Natural killer cell treated with Interleukin-12 subunit alpha and Interleukin-12 subunit beta and Interleukin-15 and Interleukin-18, amount 100 ng/mL, for 72 hours (primary cell): ENCODE measurements at regions not wholly inside any gene's neighbourhood (a gene's known extent, or its start where the extent isn't known, plus 50 kb on each side); places are given as distances from the start of the nearest gene placed in this dataset.
"Not testable (repeated sequence)": the region's sequence is repeated elsewhere in the genome, so short reads cannot be mapped to it uniquely, and the experiment has no call there.

Experiments
- ATAC-seq, 2 donors: fragments of 150-1000 bp; cut with Tn5 transposase in 1 of 2; sonication (Bioruptor Pico), chemical (Tn5 transposase) in 1 of 2; 2 replicates each; pipeline ENCODE4 v1.10.0; 2021
- DNase-seq: peaks from one replicate; pipeline ENCODE4 v3.0.0; 2022; ENCODE audit warnings: low spot score
- H3K27ac Mint-ChIP-seq, 2 donors: 1 replicate in 1 of 2; 2 replicates in 1 of 2; pipeline ENCODE4 v1.8.0; 2022; ENCODE audit warnings: mixed read lengths in 2 of 2, mild to moderate bottlenecking in 1 of 2, moderate library complexity in 1 of 2
- H3K27me3 Mint-ChIP-seq, 2 donors: 1 replicate in 1 of 2; 2 replicates in 1 of 2; pipeline ENCODE4 v1.8.0; 2022; ENCODE audit warnings: mixed read lengths in 2 of 2
- H3K36me3 Mint-ChIP-seq: one replicate; pipeline ENCODE4 v1.8.0; 2022; ENCODE audit warnings: mixed read lengths
- H3K4me1 Mint-ChIP-seq, 2 donors: 1 replicate in 1 of 2; 2 replicates in 1 of 2; pipeline ENCODE4 v1.8.0; 2022; ENCODE audit warnings: low read depth in 2 of 2, mixed read lengths in 2 of 2, mild to moderate bottlenecking in 1 of 2
- H3K4me3 Mint-ChIP-seq: one replicate; pipeline ENCODE4 v1.8.0; 2022; ENCODE audit warnings: mixed read lengths
- H3K9me3 Mint-ChIP-seq: 2 replicates; pipeline ENCODE4 v1.8.0; 2022; ENCODE audit warnings: mixed read lengths

- no peak for DNase-seq
- Mint-ChIP-seq H3K27me3 (no peaks in the 10 kb centered on the region), H3K4me1 (no peaks in the 10 kb centered on the region), H3K4me3 (no peak overlapping the region), H3K27ac (no peak overlapping the region), H3K36me3 (no peaks in the 10 kb centered on the region), H3K9me3 (peaks cover 7% of the 10 kb centered on the region)
- ATAC-seq = no peak
These were observed 2004.6 kb upstream of the WWC1 start for GRCh38 chr5:166286832-166287231.

- Mint-ChIP-seq H3K36me3 (no peaks in the 10 kb centered on the region), H3K4me1 (no peaks in the 10 kb centered on the region), H3K9me3 (peaks cover 7% of the 10 kb centered on the region), H3K27ac (no peak overlapping the region), H3K27me3 (no peaks in the 10 kb centered on the region), H3K4me3 (no peak overlapping the region)
- ATAC-seq = no peak
- DNase-seq = no peak
These were observed 2003.6 kb upstream of the WWC1 start for GRCh38 chr5:166287866-166288265.

GRCh38 chr5:166291800-166292199 is 1999.6 kb upstream of the WWC1 start:
- H3K27me3 Mint-ChIP-seq, H3K36me3 Mint-ChIP-seq, H3K4me3 Mint-ChIP-seq, DNase-seq, H3K4me1 Mint-ChIP-seq, ATAC-seq, H3K27ac Mint-ChIP-seq: not testable (repeated sequence)
- H3K9me3 Mint-ChIP-seq = peaks cover 15% of the 10 kb centered on the region

GRCh38 chr5:166293892-166294291 is 1997.6 kb upstream of the WWC1 start:
- Mint-ChIP-seq H3K4me1 (no peaks in the 10 kb centered on the region), H3K36me3 (peaks cover 2% of the 10 kb centered on the region), H3K27me3 (no peaks in the 10 kb centered on the region), H3K27ac (no peak overlapping the region), H3K9me3 (peaks cover 14% of the 10 kb centered on the region), H3K4me3 (no peak overlapping the region)
- ATAC-seq = no peak
- no peak for DNase-seq

- H3K27ac Mint-ChIP-seq = no peak overlapping the region
- H3K36me3 Mint-ChIP-seq = peaks cover 4% of the 10 kb centered on the region
These were observed 1989.3 kb upstream of the WWC1 start for GRCh38 chr5:166302166-166302565.

GRCh38 chr5:166317425-166317824 is 1974.0 kb upstream of the WWC1 start:
- DNase-seq (no peak), ATAC-seq (no peak)
- Mint-ChIP-seq H3K4me1 (no peaks in the 10 kb centered on the region), H3K36me3 (no peaks in the 10 kb centered on the region), H3K4me3 (no peak overlapping the region), H3K27ac (no peak overlapping the region), H3K9me3 (peaks cover 10% of the 10 kb centered on the region), H3K27me3 (no peaks in the 10 kb centered on the region)

More at GRCh38 chr5:166302166-166302565, 1989.3 kb upstream of the WWC1 start:
- Mint-ChIP-seq H3K9me3 (peaks cover 20% of the 10 kb centered on the region), H3K4me1 (no peaks in the 10 kb centered on the region), H3K27me3 (no peaks in the 10 kb centered on the region), H3K4me3 (no peak overlapping the region)
- no peak for DNase-seq
- ATAC-seq = no peak

- H3K4me1 Mint-ChIP-seq = no peaks in the 10 kb centered on the region
- H3K36me3 Mint-ChIP-seq = no peaks in the 10 kb centered on the region
- H3K27ac Mint-ChIP-seq = no peak overlapping the region
- H3K9me3 Mint-ChIP-seq = peaks cover 11% of the 10 kb centered on the region
- DNase-seq = no peak
- ATAC-seq = no peak
- no peaks in the 10 kb centered on the region for H3K27me3 Mint-ChIP-seq
- no peak overlapping the region for H3K4me3 Mint-ChIP-seq
These were observed 1970.4 kb upstream of the WWC1 start for GRCh38 chr5:166320920-166321480.

GRCh38 chr5:166324372-166324771 is 1967.1 kb upstream of the WWC1 start:
- no peak for ATAC-seq
- H3K4me3 Mint-ChIP-seq = no peak overlapping the region

GRCh38 chr5:166329149-166329800 is 1962.2 kb upstream of the WWC1 start:
- DNase-seq (no peak), ATAC-seq (no peak)
- Mint-ChIP-seq H3K9me3 (peaks cover 18% of the 10 kb centered on the region), H3K27me3 (no peaks in the 10 kb centered on the region), H3K27ac (no peak overlapping the region), H3K36me3 (no peaks in the 10 kb centered on the region), H3K4me3 (no peak overlapping the region), H3K4me1 (no peaks in the 10 kb centered on the region)

More at GRCh38 chr5:166324372-166324771, 1967.1 kb upstream of the WWC1 start:
- Mint-ChIP-seq H3K27me3 (no peaks in the 10 kb centered on the region), H3K4me1 (no peaks in the 10 kb centered on the region), H3K27ac (no peak overlapping the region), H3K9me3 (peaks cover 9% of the 10 kb centered on the region), H3K36me3 (no peaks in the 10 kb centered on the region)
- DNase-seq = no peak

- DNase-seq (no peak), ATAC-seq (no peak)
- peaks cover 23% of the 10 kb centered on the region for H3K9me3 Mint-ChIP-seq
- H3K27ac Mint-ChIP-seq = no peak overlapping the region
- no peaks in the 10 kb centered on the region for H3K27me3 Mint-ChIP-seq
- no peak overlapping the region for H3K4me3 Mint-ChIP-seq
- H3K4me1 Mint-ChIP-seq = no peaks in the 10 kb centered on the region
- no peaks in the 10 kb centered on the region for H3K36me3 Mint-ChIP-seq
These were observed 1961.4 kb upstream of the WWC1 start for GRCh38 chr5:166330036-166330435.

- peaks cover 33% of the 10 kb centered on the region for H3K9me3 Mint-ChIP-seq
- no peaks in the 10 kb centered on the region for H3K4me1 Mint-ChIP-seq
- DNase-seq (no peak), ATAC-seq (no peak)
- H3K4me3 Mint-ChIP-seq = no peak overlapping the region
- no peak overlapping the region for H3K27ac Mint-ChIP-seq
- no peaks in the 10 kb centered on the region for H3K27me3 Mint-ChIP-seq
- H3K36me3 Mint-ChIP-seq = no peaks in the 10 kb centered on the region
These were observed 1959.9 kb upstream of the WWC1 start for GRCh38 chr5:166331521-166331920.

GRCh38 chr5:166338801-166339200 is 1952.6 kb upstream of the WWC1 start:
- no peak for DNase-seq
- H3K36me3 Mint-ChIP-seq = peaks cover 6% of the 10 kb centered on the region
- H3K27me3 Mint-ChIP-seq = no peaks in the 10 kb centered on the region
- ATAC-seq = no peak
- no peak overlapping the region for H3K4me3 Mint-ChIP-seq
- H3K4me1 Mint-ChIP-seq = no peaks in the 10 kb centered on the region
- H3K9me3 Mint-ChIP-seq = peaks cover 40% of the 10 kb centered on the region
- H3K27ac Mint-ChIP-seq = no peak overlapping the region

GRCh38 chr5:166340039-166340438 is 1951.4 kb upstream of the WWC1 start:
- H3K4me3 Mint-ChIP-seq = no peak overlapping the region
- H3K9me3 Mint-ChIP-seq = peaks cover 32% of the 10 kb centered on the region
- H3K4me1 Mint-ChIP-seq = no peaks in the 10 kb centered on the region
- ATAC-seq (no peak), DNase-seq (no peak)
- no peaks in the 10 kb centered on the region for H3K27me3 Mint-ChIP-seq
- H3K36me3 Mint-ChIP-seq = peaks cover 6% of the 10 kb centered on the region
- no peak overlapping the region for H3K27ac Mint-ChIP-seq

- DNase-seq (no peak), ATAC-seq (no peak)
- Mint-ChIP-seq H3K27me3 (no peaks in the 10 kb centered on the region), H3K27ac (no peak overlapping the region), H3K36me3 (peaks cover 6% of the 10 kb centered on the region), H3K9me3 (peaks cover 19% of the 10 kb centered on the region), H3K4me3 (no peak overlapping the region), H3K4me1 (no peaks in the 10 kb centered on the region)
These were observed 1949.6 kb upstream of the WWC1 start for GRCh38 chr5:166341740-166342337.
